ENCODE measurements at regions not wholly inside any gene's neighbourhood (a gene's known extent, or its start where the extent isn't known, plus 50 kb on each side); places are given as distances from the start of the nearest gene placed in this dataset.

GRCh38 chr13:105016266-105016665 lies 1519.2 kb downstream of the EFNB2 start:
- no peak for TF ChIP-seq POLR2A (IDR thresholded peaks at IDR 0.05; ENCODE audit: extremely low read depth, insufficient read length)
- TF ChIP-seq, protein P1, sequence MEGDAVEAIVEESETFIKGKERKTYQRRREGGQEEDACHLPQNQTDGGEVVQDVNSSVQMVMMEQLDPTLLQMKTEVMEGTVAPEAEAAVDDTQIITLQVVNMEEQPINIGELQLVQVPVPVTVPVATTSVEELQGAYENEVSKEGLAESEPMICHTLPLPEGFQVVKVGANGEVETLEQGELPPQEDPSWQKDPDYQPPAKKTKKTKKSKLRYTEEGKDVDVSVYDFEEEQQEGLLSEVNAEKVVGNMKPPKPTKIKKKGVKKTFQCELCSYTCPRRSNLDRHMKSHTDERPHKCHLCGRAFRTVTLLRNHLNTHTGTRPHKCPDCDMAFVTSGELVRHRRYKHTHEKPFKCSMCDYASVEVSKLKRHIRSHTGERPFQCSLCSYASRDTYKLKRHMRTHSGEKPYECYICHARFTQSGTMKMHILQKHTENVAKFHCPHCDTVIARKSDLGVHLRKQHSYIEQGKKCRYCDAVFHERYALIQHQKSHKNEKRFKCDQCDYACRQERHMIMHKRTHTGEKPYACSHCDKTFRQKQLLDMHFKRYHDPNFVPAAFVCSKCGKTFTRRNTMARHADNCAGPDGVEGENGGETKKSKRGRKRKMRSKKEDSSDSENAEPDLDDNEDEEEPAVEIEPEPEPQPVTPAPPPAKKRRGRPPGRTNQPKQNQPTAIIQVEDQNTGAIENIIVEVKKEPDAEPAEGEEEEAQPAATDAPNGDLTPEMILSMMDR (IDR thresholded peaks at IDR 0.05; ENCODE audit: low read depth, low read length), result no peak

All from NB4 (cell line).